ENCODE measurements at regions not wholly inside any gene's neighbourhood (a gene's known extent, or its start where the extent isn't known, plus 50 kb on each side); places are given as distances from the start of the nearest gene placed in this dataset.
"Not testable (repeated sequence)": the region's sequence is repeated elsewhere in the genome, so short reads cannot be mapped to it uniquely, and the experiment has no call there.

GRCh38 chr1:22196041-22196440, 53.1 kb upstream of the WNT4 start:
- DNase-seq (ENCODE audit: low read depth in 4 of 4, low spot score in 3 of 4), result no peak

- DNase-seq (ENCODE audit: low read depth in 4 of 4, low spot score in 3 of 4), result no peak
These were observed 53.7 kb upstream of the WNT4 start for GRCh38 chr1:22196641-22197040.

GRCh38 chr1:22197644-22198043, 54.7 kb upstream of the WNT4 start:
- no peak for DNase-seq (ENCODE audit: low read depth in 4 of 4, low spot score in 3 of 4)

- DNase-seq (ENCODE audit: low read depth in 4 of 4, low spot score in 3 of 4), result no peak
These were observed 58.1 kb upstream of the WNT4 start for GRCh38 chr1:22201023-22201422.

GRCh38 chr1:22203335-22203734, 60.4 kb upstream of the WNT4 start:
- DNase-seq (ENCODE audit: low read depth in 4 of 4, low spot score in 3 of 4), result no peak

- DNase-seq (ENCODE audit: low read depth in 4 of 4, low spot score in 3 of 4), result no peak
These were observed 61.4 kb upstream of the WNT4 start for GRCh38 chr1:22204057-22204840.

- no peak for DNase-seq (ENCODE audit: low read depth in 4 of 4, low spot score in 3 of 4)
These were observed 62.4 kb upstream of the WNT4 start for GRCh38 chr1:22204989-22205913.

- DNase-seq (ENCODE audit: low read depth in 4 of 4, low spot score in 3 of 4), result no peak
These were observed 63.7 kb upstream of the WNT4 start for GRCh38 chr1:22206551-22207125.

GRCh38 chr1:22207511-22208267, 64.8 kb upstream of the WNT4 start:
- no peak for DNase-seq (ENCODE audit: low read depth in 4 of 4, low spot score in 3 of 4)

GRCh38 chr1:22208268-22208972, 65.5 kb upstream of the WNT4 start:
- DNase-seq (ENCODE audit: low read depth in 4 of 4, low spot score in 3 of 4), result no peak

GRCh38 chr1:22208973-22209378, 66.1 kb upstream of the WNT4 start:
- DNase-seq (ENCODE audit: low read depth in 4 of 4, low spot score in 3 of 4), result no peak

GRCh38 chr1:22210176-22210575, 67.3 kb upstream of the WNT4 start:
- DNase-seq (ENCODE audit: low read depth in 4 of 4, low spot score in 3 of 4), result no peak

GRCh38 chr1:22210636-22211035, 67.7 kb upstream of the WNT4 start:
- DNase-seq (ENCODE audit: low read depth in 4 of 4, low spot score in 3 of 4), result no peak

- not testable (repeated sequence) for DNase-seq (ENCODE audit: low read depth in 4 of 4, low spot score in 3 of 4)
These were observed 68.6 kb upstream of the WNT4 start for GRCh38 chr1:22211459-22211858.

- no peak for DNase-seq (ENCODE audit: low read depth in 4 of 4, low spot score in 3 of 4)
These were observed 69.7 kb upstream of the WNT4 start for GRCh38 chr1:22212400-22213233.

- no peak for DNase-seq (ENCODE audit: low read depth in 4 of 4, low spot score in 3 of 4)
These were observed 73.5 kb upstream of the WNT4 start for GRCh38 chr1:22216210-22216883.

GRCh38 chr1:22216966-22217365, 74.1 kb upstream of the WNT4 start:
- DNase-seq (ENCODE audit: low read depth in 4 of 4, low spot score in 3 of 4), result no peak

GRCh38 chr1:22217811-22218460, 75.0 kb upstream of the WNT4 start:
- no peak for DNase-seq (ENCODE audit: low read depth in 4 of 4, low spot score in 3 of 4)
